HG02981 (cell line): ENCODE measurements at regions not wholly inside any gene's neighbourhood (a gene's known extent, or its start where the extent isn't known, plus 50 kb on each side); places are given as distances from the start of the nearest gene placed in this dataset.

Experiments used
- ATAC-seq: cut with Tn5 transposase; IDR thresholded peaks from one replicate; pipeline ENCODE4 v1.9.1; 2021; ENCODE audit warnings: mild to moderate bottlenecking, moderate library complexity; ENCODE audit not compliant: unreplicated experiment

DNA sequence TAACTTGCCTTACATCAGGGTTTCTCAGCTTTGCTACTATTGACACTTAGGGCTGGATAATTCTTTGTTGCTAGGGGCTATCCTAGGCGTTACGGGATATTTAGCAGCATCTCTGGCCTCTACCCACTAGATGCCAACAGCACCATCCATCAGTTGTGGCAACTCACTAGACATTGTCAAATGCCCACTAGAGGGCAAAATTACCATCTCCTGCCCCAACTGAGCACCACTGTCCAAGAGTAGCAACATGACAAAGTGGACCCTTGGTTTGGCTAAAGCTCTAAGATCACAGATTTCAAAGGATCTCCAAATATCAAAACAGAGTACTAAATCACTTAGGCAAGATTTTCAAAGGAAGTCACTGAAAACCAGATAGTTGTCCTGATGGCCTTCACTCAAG is 251.7 kb upstream of the TBX3 start:
- no peak for ATAC-seq

DNA sequence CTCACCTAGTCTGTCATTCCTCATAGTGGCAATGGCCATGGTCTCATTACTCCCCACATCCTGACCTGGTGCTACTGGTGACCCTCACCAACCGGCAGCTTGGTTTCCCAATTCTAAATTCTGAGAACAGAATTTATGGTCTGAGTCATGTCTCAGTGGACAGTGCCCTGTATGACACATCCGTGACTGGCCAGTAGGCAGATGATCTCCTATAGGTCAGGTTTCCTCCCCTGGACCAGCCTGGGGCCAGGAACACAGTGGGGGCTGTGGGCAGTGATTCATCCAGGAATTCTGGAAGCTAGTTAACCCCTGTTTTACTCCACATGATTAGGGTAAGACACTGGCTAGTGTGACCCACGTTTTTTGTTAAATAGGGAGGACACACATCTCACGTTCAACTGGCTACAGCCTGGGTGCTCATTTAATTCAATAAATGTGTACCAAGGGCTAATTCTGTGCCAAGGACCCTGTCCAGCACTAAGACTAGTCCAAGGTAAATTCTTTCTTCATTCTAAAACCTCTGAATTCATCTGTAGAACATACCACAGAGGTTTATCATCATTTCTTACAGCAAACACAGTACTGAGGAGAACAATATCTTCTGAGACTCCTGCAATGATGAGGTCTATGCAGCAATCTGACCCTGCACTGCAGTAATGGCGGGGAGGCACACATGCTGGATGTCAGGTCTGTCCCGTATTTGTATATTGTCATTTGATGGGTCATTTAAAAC is 249.6 kb upstream of the TBX3 start:
- no peak for ATAC-seq

DNA sequence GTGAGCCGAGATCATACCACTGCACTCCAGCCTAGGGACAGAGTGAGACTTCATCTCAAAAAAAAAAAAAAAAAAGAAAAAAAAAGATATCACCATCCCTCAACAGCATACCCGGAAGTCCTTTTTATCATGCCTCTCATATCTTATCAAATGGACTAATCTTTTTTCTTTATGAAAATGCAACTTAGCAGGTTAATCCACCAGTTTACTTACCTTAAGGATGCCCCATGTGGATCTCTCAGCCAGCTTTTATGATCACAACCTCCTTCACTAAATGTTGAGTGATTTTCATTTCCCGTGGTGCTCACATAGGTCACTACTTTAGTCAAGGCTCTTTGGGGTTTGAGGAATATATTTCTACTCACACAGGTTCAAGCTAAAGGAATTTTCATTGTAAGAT is 248.8 kb upstream of the TBX3 start:
- ATAC-seq: no peak

DNA sequence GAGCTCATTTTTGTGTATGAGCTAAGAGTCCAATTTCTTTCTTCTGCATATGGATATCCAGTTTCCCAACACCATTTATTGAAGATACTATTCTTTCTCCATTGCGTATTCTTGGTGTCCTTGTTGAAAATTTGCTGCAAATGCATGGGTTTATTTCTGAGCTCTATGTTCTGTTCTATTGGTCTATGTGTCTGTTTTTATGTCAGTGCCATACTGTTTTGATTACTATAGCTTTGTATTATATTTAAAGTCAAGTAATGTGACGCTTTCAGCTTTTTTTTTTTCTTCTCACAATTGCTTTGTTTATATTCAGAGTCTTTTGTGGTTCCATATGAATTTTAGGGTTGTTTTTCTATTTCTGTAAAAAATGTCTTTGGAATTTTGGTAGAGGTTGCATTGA is 247.1 kb upstream of the TBX3 start:
- ATAC-seq: no peak

DNA sequence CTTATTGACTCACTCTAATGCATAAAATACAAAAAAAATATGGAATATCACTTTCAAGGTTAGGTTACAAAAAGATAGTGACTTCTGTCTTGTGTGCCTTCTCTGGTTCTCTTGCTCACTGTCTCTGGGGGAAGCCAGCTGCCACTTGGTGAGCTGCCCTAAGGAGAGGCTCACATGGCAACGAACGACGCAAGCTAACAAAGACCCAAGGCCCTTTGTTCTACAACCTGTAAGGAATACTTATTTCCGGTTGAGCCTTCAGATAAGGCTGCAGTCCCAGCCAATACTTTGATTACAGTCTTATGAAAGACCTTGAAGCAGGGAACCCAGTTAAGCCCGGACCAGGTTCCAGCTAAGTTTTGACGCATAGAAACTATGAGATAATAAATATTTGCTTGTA is 242.4 kb upstream of the TBX3 start:
- no peak for ATAC-seq

DNA sequence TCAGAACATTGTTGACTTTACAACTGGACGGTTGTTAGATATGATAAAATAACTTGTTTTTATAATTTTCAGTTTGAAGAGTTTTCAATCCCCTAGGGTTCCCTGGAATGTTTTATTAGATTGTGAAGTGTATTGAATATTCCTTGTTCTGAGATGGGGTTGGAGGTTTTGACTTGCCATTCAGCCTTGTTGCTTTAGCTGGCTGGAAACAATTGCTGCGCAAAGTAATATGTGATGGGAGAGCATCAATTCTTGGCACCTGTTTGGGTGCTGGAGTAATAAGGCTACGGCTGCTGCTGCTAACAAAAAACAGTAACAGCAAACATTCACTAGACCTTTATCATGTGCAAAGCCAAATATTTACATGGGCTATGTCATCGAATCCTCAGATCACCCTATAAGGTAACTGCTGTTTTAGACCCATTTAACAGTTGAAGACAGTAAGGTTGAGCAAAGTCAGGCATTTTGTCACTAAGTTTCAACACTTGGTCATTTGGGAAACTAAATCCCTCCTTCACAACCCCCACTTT is 241.0 kb upstream of the TBX3 start:
- no peak for ATAC-seq

DNA sequence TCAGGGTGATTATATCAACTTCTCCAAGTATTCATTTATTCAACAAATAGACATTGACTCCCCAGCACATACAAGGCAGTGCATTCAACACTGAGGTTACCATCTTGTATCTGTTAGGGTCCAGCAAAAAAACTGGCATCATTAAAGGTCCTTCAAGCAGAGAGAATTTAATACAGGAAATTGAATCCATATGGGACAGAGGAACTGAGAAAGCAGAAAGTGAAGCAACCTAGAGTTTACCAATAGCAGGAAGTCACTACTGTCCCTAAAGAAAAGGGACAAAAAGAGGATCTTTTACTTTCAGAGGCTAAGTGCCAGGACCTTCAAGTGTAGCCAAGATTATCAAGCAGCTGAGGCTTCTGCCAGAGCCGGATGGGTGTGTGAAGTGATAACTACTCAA is 237.8 kb upstream of the TBX3 start:
- ATAC-seq: no peak

DNA sequence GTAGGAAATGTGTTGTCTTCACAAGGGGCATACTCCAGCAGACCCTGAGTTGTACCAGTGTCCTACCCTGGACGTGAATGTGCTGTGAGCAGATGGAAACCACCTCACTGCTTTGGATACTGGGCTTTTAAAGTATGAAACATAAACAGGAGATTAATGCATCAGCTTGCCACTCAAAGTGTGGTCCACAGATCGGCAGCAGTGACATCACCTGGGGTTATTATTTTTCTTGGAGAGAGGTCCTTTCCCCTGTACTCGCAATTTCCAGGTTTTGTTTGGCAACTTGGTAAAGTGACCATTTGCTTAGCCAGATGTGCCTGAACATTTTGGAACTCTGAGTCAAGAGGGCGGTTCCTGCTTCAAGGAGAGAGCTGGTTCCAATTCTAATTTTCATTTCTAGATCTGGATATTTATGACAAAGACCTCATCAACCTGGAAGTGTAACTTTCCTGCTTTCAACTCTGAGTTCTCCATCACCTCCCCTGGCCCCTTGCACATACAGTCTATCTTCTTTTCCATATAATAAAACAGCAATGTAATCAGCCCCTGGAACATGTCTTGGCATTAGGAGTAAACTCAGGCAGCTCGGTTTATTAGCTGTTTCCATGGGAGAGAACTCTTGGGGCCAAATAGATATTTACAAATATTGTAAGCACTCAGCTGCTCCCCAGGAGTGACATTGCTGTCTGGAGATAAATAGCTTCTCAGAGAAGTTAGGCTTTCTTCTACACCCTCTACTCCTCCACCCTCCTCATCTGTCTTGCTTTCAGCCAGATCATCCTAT is 237.0 kb upstream of the TBX3 start:
- ATAC-seq: no peak

DNA sequence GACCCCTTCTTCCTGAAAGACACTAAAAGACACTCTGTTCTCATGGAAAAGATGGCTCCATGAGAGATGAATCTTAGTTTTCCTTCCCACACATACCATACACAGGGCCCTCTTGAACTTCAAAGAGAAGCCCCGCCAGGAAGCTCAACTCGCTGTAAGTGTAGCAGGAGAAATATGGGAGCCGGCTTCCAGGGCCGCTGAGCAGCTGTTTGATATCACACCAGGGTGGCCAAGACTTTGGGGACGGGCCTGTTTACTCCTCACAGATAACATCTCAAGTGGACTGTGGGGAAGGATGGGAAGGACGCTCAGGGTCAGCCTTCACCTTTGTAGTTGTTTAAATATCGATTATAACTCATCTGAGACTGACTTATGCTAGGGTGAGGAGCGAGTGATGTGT is 235.5 kb upstream of the TBX3 start:
- ATAC-seq: no peak

DNA sequence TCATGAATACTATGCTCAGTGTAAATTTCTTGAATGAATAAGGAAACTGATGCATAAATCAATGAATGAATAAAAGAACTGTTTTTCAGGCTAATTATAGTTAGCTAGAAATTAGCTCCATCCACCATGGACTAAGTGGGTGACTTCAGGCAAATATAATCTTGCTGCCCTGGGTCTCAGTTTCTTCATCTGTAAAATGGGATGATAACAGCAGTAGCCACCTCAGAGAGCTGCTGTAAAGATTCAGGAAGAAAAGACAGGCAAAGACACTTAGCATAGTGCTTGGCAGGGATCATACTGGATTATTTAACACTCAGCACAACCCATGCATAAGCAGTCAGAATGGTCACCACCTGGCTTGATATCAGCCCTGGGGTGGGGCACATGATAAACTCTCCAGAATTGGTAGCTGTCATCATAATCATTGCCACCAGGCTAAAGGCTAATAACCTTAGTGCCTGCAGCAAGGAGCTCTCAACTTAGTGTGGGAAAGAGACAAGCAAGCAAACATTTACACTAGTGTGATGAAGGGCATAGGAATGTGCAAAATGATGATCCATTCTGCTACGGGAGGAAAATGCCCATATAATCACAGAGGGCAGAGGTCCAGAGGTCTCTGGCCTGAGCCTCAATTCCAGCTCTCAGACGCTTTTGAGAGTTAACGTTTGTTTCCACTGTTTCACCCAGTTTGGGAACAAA is 234.7 kb upstream of the TBX3 start:
- no peak for ATAC-seq

DNA sequence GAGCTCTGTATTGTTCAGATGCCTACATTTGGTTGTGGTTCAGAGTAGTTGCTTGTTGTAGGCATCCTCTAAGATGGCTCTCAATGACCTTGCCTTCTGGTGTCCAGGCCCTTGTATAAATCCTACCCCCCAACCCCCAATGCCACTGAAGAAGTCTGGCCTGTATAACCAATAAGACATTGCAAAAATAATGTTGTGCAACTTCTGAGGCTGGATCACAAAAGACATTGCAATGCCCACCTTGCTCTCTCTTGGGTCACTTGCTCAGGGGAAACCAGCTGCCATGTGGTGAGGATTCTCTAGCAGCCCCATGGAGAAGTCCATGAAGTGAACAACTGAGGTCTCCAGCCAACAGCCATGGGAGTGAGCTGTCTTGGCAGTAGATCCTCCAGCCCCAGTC is 234.0 kb upstream of the TBX3 start:
- no peak for ATAC-seq

DNA sequence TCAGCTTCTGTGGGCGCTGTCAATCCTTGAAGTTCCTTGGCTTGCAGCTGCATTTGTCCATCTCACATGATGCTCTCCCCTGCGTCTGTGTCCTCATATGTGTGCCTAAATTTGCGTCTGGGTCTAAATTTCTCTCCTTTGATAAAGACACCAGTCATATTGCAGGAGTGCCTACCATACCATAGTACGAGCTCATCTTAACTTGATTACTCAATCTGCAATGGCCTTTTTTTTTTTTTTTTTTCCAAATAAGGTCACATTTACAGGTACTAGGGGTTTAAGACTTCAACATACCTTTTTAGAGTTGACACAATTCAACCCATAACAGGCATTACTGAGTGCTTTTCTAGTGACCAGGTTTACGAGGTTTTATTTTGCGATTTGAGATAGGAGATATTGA is 233.3 kb upstream of the TBX3 start:
- ATAC-seq: no peak

DNA sequence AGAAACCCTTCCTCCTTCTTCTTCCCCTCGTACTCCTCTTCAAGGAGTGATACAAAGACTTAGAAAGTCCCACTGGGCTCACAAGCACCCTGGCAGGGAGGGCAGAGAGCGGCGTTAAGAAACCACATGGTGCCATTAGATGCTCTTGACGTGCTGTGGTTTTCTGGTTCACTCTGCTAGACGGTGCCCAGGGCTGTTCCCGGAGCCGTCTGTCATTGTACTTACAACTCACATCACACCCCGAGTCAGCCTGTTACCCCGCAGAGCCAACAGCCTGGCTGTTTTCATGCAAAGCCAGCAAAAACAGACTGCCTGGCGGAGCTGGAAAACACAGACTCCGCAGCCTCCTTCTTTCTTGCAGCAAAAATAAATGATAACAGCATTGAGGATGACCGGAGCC is 232.6 kb upstream of the TBX3 start:
- no peak for ATAC-seq

DNA sequence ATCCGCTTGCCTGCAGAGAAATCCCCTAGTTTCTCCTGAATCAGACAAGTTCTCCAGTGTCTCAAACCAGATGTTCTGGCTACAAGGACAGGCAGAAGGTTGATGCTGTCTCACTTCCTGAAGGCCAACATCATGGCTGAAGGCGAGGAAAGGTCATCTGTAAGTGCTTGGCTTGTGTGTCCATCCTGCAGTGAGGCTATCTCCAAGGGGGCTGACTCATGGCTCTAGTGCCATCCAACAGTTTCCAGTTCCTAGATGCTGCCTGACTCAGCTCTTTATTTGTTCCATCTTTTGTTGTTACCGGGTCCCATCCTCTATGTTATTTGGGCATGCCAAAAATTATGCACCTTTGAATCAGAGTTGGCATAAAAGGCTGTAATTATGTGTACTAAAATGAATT is 232.1 kb upstream of the TBX3 start:
- no peak for ATAC-seq

DNA sequence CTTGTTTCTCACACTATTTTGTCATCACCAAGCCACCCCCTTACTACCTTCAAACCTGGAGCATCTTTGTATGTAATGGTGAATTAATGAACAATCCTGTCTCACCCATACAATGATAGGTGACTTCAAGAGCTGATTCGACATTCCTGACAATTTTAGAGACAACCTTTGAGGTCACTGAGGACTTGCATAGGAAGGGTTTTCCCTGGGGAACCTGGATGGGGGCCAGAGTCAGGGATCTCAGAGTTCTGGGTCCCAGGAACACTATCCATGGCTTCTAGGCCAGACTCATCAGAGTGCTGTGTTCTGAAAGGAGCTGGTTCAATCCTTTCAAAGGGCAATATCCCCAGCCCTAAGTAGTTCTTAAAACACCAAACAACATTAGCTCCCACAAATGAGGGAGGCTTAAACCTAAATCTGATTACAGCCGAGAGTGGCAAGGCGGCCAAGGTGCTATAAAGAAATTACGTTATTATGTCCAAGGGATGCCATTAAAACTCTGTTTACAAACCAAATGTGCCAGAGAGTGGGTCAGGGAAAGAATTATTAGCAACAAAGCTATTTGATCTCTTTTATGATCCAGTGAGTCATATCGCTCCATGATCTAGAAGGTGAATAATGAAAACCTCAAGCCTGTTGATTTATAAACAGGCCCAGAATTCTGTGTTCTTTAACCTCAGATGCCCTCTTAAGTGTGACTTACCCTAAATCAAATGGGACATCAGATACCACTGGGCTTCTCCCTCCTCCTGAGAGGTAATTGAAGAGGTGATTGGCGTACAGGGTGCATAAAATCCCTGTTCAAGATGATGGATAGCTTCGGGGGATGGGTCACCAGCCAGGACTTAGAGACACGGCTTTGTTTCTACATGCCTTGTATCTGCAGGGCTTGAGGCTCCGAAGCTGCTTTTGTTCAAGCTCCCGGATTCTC is 230.2 kb upstream of the TBX3 start:
- no peak for ATAC-seq

DNA sequence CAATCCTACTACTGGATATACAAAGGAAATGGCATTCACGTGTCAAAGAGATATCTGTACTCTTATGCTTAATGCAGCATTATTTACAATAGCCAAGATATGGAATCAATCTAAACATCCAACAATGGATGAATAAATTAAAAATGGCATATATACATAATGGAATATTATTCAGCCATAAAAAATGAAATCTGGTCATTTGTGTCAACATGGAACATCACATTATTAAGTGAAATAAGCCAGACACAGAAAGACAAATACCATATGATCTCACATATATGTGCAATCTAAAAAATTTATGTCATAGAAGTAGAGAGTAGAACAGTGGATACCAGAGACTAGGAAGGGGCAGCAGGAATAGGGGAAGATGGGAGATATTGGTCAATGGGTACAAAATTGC is 228.8 kb upstream of the TBX3 start:
- no peak for ATAC-seq

DNA sequence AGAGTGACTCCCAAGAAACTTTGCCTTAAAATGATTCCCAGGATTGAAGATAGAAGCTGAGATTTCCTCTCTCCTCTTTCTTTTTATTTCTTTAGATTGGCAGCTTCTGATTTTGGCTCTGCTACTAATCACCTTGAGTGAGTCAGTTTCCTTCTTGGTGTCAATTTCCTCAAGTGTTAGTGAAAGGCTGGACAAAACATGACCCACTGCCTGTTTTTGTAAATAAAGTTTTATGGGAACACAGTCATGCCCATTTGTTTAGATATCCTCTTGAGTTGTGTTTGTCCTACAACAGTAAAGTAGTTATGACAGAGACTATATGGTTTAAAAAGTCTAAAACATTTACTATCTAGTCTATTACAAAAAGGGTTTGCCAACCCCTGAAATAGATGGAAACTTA is 227.2 kb upstream of the TBX3 start:
- ATAC-seq: no peak

DNA sequence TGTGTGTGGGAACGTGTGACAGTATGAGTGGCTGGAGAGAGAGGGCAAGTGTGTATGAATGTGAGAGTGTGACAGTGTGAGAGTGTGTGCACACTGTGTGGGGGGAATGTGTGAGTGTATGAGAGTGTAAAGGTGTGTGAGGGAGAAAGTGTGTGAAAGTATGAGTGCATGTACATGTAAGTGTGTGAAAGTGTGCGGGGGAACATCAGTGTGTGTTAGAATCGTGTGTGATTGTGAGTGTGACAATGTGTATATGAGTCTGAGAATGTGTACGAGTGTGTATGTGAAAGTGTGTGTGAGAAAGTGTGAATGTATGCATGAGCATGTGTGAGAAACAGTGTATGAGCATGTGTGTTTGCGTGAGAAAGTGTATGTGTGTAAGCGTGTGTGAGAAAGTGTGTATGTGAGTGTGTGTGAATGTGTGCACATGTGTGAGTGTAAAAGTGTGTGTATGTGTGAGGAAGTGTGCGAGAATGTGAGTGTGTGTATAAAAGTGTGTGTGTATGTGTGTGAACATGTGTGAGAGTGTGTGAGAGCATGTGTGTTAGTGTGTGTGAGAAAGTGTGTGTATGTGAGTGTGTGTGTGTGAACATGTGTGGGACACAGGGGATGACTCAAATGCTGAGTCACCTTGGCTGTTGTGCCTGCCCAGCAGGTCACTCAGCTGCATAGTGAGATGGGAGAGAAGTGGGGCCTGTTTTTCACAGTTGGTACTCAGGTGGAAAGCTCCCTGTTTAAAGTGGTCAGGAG is 220.5 kb upstream of the TBX3 start:
- no peak for ATAC-seq

DNA sequence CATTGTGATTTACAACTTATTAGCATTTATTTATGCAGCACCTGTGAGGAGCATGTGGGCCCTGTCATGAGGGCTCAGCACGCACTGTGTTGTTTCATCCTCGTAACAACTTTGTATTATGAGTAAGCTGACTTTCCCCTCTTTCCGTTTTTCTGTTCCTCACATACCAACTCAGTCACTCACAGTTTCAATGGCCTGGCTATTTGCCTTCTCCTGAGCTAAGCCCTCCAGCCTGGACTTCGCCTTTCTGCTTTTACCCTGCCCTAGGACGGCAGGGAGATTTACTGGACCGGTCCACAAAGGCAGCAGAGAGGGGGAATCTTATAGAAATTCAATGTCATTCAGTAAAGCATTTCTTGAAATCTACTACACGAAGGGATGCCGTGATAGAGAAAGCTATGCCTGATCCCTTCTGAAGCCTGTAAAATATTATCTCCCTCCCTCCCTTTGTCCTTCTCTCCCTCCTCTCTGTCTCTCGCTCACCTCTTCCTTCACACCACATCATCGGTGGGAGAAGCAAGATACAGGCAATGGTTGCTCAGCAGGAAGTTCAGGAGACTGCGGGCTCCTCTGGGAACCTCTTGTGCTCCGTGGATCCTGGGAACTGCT is 219.2 kb upstream of the TBX3 start:
- ATAC-seq: no peak

DNA sequence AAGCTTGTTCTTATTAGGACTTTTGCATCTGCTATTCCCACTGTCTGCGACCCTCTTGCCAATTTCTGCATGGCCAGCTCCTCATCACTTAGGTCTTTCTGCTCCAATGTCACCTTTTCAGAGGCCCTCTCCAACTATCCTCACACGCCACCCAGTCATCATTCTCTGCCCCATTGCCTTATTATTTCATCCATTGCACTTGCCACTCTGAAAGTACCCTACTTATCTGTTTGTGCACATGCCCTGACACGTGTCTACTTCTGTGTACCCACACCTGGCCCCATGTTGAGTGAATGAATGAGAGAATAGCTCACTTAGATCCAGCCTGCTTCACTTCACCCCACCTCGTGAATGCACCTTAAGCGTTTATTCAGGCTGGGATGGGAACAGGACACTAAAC is 218.7 kb upstream of the TBX3 start:
- ATAC-seq: no peak
